B cell (primary cell): ENCODE measurements at regions not wholly inside any gene's neighbourhood (a gene's known extent, or its start where the extent isn't known, plus 50 kb on each side); places are given as distances from the start of the nearest gene placed in this dataset.

Source experiments
- ATAC-seq: fragments of 200-7000 bp; cut with Tn5 transposase; one replicate; pipeline ENCODE4 v1.10.0; 2021; ENCODE audit warnings: low read depth, mild to moderate bottlenecking, moderate number of reproducible peaks, moderate library complexity
- CTCF ChIA-PET: fragments of 350-600 bp; sonication (Branson Sonifier 250); formaldehyde crosslinking; loops from one replicate; lab custom pipeline; 2021; ENCODE audit warnings: antibody characterized with exemption, inconsistent platforms; lab: Charles Lee
- POLR2A ChIA-PET: fragments of 350-600 bp; sonication (Branson Sonifier 250); formaldehyde crosslinking; loops from one replicate; lab custom pipeline; 2021; ENCODE audit warnings: antibody characterized with exemption; lab: Charles Lee
- DNase-seq: peaks from one replicate; pipeline ENCODE4 v3.0.0; 2013
- H2AFZ ChIP-seq: 2 replicates; pipeline ENCODE4 v1.6.1; 2012; ENCODE audit warnings: mild to moderate bottlenecking, low read depth, low read length; ENCODE audit not compliant: insufficient read depth, poor library complexity, severe bottlenecking
- H3K27ac ChIP-seq, 2 donors: 1 replicate in 1 of 2; 2 replicates in 1 of 2; pipeline ENCODE4 v1.5.1; 2012 to 2013; ENCODE audit warnings: low read length in 2 of 2, mild to moderate bottlenecking in 2 of 2, moderate library complexity in 1 of 2
- H3K27me3 ChIP-seq, 4 experiments: fragments of 200-600 bp in 1 of 4; sonication (generic) in 1 of 4; replicated peaks in 1 of 4; 1 replicate in 2 of 4; 2 replicates in 2 of 4; pipeline versions ENCODE4 v1.6.1 to v1.7.0; 2013 to 2016; ENCODE audit warnings: low read length in 3 of 4, mild to moderate bottlenecking in 2 of 4, mixed read lengths in 1 of 4, moderate library complexity in 1 of 4; ENCODE audit not compliant: insufficient read depth in 4 of 4, control insufficient read depth in 3 of 4; ENCODE audit errors: control extremely low read depth in 1 of 4
- H3K36me3 ChIP-seq, 2 experiments: replicated peaks in 1 of 2; 1 replicate in 1 of 2; 2 replicates in 1 of 2; pipeline versions ENCODE4 v1.6.1 to v1.7.1; 2013; ENCODE audit warnings: low read length in 1 of 2; ENCODE audit not compliant: insufficient read depth in 2 of 2, control insufficient read depth in 1 of 2; ENCODE audit errors: control extremely low read depth in 1 of 2, extremely low read depth in 1 of 2
- H3K4me1 ChIP-seq, 2 donors: fragments of 200-600 bp in 1 of 2; sonication (generic) in 1 of 2; 1 replicate in 1 of 2; 2 replicates in 1 of 2; pipeline versions ENCODE4 v1.5.1 to v1.6.1; 2013 to 2017; ENCODE audit warnings: low read length in 2 of 2; ENCODE audit not compliant: control insufficient read depth in 2 of 2, insufficient read depth in 2 of 2
- H3K4me2 ChIP-seq: replicated peaks from 2 replicates; pipeline ENCODE3; 2012; ENCODE audit warnings: mild to moderate bottlenecking, low read depth, low read length; ENCODE audit not compliant: poor library complexity, severe bottlenecking
- H3K4me3 ChIP-seq, 5 experiments: fragments of 200-600 bp in 1 of 5; sonication (generic) in 1 of 5; 1 replicate in 3 of 5; 2 replicates in 2 of 5; pipeline versions ENCODE4 v1.5.1 to v1.7.0; 2011 to 2016; ENCODE audit warnings: low read length in 4 of 5, mild to moderate bottlenecking in 4 of 5, low read depth in 2 of 5, control low read depth in 1 of 5, moderate library complexity in 1 of 5; ENCODE audit not compliant: insufficient read depth in 1 of 5; ENCODE audit errors: control extremely low read depth in 1 of 5, extremely low read depth in 1 of 5
- H3K79me2 ChIP-seq: fragments of 200-600 bp; sonication (generic); one replicate; pipeline ENCODE4 v1.6.0; 2016; ENCODE audit warnings: low read length; ENCODE audit not compliant: control insufficient read depth, insufficient read depth
- H3K9ac ChIP-seq: fragments of 200-600 bp; sonication (generic); 2 replicates; pipeline ENCODE4 v1.6.1; 2017; ENCODE audit warnings: mild to moderate bottlenecking, low read length, moderate library complexity
- H3K9me3 ChIP-seq, 3 donors: one replicate each; pipeline versions ENCODE4 v1.6.1 to v1.7.1; 2013; ENCODE audit warnings: low read length in 2 of 3; ENCODE audit not compliant: control insufficient read depth in 2 of 3, insufficient read depth in 1 of 3; ENCODE audit errors: control extremely low read depth in 1 of 3
- H4K20me1 ChIP-seq: 2 replicates; pipeline ENCODE4 v1.6.0; 2012; ENCODE audit warnings: mild to moderate bottlenecking, low read length; ENCODE audit not compliant: insufficient read depth, control insufficient read depth, poor library complexity, severe bottlenecking
- H3K27ac Mint-ChIP-seq: one replicate; pipeline ENCODE4 v1.8.0; 2021; ENCODE audit warnings: mixed read lengths
- H3K27me3 Mint-ChIP-seq: one replicate; pipeline ENCODE4 v1.8.0; 2021; ENCODE audit warnings: mixed read lengths
- H3K4me1 Mint-ChIP-seq: one replicate; pipeline ENCODE4 v1.8.0; 2021; ENCODE audit warnings: mixed read lengths
- H3K4me3 Mint-ChIP-seq: one replicate; pipeline ENCODE4 v1.8.0; 2021; ENCODE audit warnings: mixed read lengths
- H3K9me3 Mint-ChIP-seq: one replicate; pipeline ENCODE4 v1.8.0; 2022; ENCODE audit warnings: mixed read lengths; ENCODE audit not compliant: insufficient read depth
- EZH2 ChIP-seq: IDR thresholded peaks from 2 replicates; pipeline ENCODE4 v1.6.1; 2012; ENCODE audit warnings: borderline replicate concordance, low read depth, mild to moderate bottlenecking, moderate library complexity, low read length; ENCODE audit not compliant: insufficient read depth, poor library complexity, severe bottlenecking
- WGBS: methylation state at CpG from one replicate; pipeline ENCODE4 v1.1.5; 2013; ENCODE audit warnings: missing lambda C conversion rate; ENCODE audit not compliant: insufficient coverage; 5-methylcytosine and 5-hydroxymethylcytosine counted together
- intact Hi-C: fragments of 100-400 bp; cut with micrococcal nuclease; formaldehyde crosslinking; loops from one replicate; pipeline ENCODE4 v1.10.0; 2022
- TF ChIP-seq, protein P1 (sequence below): fragments of 200-600 bp; IDR thresholded peaks from one replicate; pipeline ENCODE4 v1.8.0; 2022; ENCODE audit warnings: antibody characterized with exemption, mild to moderate bottlenecking

DNA sequence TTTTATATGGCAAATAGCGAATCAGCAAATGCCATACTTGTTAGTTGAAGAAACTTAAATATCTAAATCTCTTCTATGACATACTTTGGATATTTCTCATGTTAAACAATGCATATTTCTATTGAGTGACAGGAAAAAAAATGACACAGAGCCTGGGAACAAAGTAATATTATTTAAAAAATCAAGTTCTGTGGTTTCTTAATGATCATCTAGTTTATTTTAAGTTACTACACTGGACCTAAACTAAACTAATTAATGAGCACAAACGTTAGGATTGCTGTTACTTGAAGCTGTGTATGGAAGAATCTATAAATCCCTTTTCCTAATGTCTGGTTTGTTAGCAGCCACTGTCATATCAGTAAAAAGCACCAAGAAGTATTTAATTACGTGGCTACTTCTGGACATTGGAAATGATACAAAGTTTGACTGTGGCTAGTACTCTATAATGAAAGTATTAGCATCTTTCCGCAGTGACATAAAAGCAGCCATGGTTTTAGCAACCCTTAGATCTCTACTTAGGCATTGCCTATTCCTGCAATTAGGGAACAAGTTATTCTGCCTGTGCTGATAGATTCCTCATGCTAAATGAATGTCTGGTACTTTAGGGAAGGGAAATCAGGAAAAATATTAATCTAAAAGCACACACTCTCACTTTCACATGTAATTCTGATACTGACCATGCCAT, 981.7 kb upstream of the B3GALT2 start:
- no peaks in the 10 kb centered on the region for H4K20me1 ChIP-seq
- no peak overlapping the region for H3K4me3 Mint-ChIP-seq
- no peaks in the 10 kb centered on the region for H3K4me1 Mint-ChIP-seq
- CTCF ChIA-PET, result no interaction called here
- no peaks in the 10 kb centered on the region for H3K79me2 ChIP-seq
- no peaks in the 10 kb centered on the region for H3K27me3 ChIP-seq
- H3K9ac ChIP-seq, result no peak overlapping the region
- no peaks in the 10 kb centered on the region for H3K4me1 ChIP-seq
- no peaks in the 10 kb centered on the region for H3K9me3 Mint-ChIP-seq
- no peaks in the 10 kb centered on the region for H3K27me3 Mint-ChIP-seq
- intact Hi-C loops, result loop anchor here (10.0 kb wide), 1 partner anchor 127 kb away; no protein-coding TSS in a partner anchor
- H3K9me3 ChIP-seq, result no peaks in the 10 kb centered on the region
- ATAC-seq (no peak), DNase-seq (no peak)
- H3K27ac Mint-ChIP-seq, result no peak overlapping the region
- no peak overlapping the region for H3K4me2 ChIP-seq
- TF ChIP-seq, protein P1, sequence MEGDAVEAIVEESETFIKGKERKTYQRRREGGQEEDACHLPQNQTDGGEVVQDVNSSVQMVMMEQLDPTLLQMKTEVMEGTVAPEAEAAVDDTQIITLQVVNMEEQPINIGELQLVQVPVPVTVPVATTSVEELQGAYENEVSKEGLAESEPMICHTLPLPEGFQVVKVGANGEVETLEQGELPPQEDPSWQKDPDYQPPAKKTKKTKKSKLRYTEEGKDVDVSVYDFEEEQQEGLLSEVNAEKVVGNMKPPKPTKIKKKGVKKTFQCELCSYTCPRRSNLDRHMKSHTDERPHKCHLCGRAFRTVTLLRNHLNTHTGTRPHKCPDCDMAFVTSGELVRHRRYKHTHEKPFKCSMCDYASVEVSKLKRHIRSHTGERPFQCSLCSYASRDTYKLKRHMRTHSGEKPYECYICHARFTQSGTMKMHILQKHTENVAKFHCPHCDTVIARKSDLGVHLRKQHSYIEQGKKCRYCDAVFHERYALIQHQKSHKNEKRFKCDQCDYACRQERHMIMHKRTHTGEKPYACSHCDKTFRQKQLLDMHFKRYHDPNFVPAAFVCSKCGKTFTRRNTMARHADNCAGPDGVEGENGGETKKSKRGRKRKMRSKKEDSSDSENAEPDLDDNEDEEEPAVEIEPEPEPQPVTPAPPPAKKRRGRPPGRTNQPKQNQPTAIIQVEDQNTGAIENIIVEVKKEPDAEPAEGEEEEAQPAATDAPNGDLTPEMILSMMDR, result no peak
- TF ChIP-seq EZH2, result no peak
- H2AFZ ChIP-seq, result no peak overlapping the region
- POLR2A ChIA-PET, result no interaction called here
- no peak overlapping the region for H3K27ac ChIP-seq
- H3K4me3 ChIP-seq, result no peak overlapping the region
- no peaks in the 10 kb centered on the region for H3K36me3 ChIP-seq
- WGBS, result no CpG with 5 or more reads among the region's 4 CpGs

DNA sequence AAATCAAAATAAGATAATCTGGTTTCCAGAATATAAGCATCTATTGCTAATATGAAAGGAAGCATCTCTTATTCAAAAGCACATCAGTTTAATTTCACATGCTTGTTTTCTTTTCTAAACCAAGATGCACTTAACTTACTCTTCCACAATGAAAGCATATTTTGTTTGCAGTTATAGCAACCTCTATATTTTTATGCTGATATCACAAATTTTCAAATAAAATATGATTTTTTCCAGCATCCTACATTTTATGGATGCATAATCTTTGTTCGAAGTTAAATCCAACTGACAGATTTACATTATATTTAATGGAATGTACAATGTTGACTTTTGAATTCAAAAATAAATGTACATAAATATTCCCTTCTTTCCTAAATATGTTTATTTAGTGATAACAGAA, 978.3 kb upstream of the B3GALT2 start:
- Mint-ChIP-seq H3K27me3 (no peaks in the 10 kb centered on the region), H3K4me1 (no peaks in the 10 kb centered on the region), H3K9me3 (no peaks in the 10 kb centered on the region), H3K4me3 (no peak overlapping the region), H3K27ac (no peak overlapping the region)
- Histone ChIP-seq H3K79me2 (no peaks in the 10 kb centered on the region), H4K20me1 (no peaks in the 10 kb centered on the region), H3K9ac (no peak overlapping the region), H2AFZ (no peak overlapping the region), H3K4me1 (no peaks in the 10 kb centered on the region), H3K27me3 (no peaks in the 10 kb centered on the region), H3K4me2 (no peak overlapping the region), H3K36me3 (no peaks in the 10 kb centered on the region), H3K27ac (no peak overlapping the region), H3K9me3 (no peaks in the 10 kb centered on the region), H3K4me3 (no peak overlapping the region)
- TF ChIP-seq, protein P1, result no peak
- TF ChIP-seq EZH2, result no peak
- ChIA-PET CTCF (no interaction called here), POLR2A (no interaction called here)
- ATAC-seq (no peak), DNase-seq (no peak)
- no CpG with 5 or more reads among the region's 1 CpG for WGBS
- intact Hi-C loops, result loop anchor here (10.0 kb wide), 1 partner anchor 130 kb away; no protein-coding TSS in a partner anchor
